HG03432 (cell line): ENCODE measurements at regions not wholly inside any gene's neighbourhood (a gene's known extent, or its start where the extent isn't known, plus 50 kb on each side); places are given as distances from the start of the nearest gene placed in this dataset.
"Not testable (repeated sequence)": the region's sequence is repeated elsewhere in the genome, so short reads cannot be mapped to it uniquely, and the experiment has no call there.

Source experiments
- ATAC-seq: cut with Tn5 transposase; IDR thresholded peaks from one replicate; pipeline ENCODE4 v1.9.1; 2021; ENCODE audit warnings: mild to moderate bottlenecking, moderate library complexity; ENCODE audit not compliant: unreplicated experiment

DNA sequence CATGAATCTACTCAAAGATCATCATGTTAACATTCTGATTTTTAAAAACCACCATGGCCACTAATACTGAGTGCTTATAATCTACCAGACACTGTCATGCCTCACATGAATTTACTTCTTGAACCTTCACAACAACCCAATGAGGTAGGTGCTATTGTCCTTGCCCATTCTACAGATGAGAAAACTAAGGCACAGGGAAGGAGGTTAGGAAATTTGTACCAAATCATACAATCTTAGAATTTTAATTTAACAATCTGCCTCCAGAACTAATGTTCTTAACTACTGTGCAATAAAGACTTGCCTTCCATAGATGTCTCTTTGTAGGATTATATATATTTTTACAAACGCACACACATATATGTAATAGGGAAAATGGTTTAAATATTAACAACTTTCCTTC lies 269.5 kb downstream of the ALDH8A1 start:
- ATAC-seq: no peak

DNA sequence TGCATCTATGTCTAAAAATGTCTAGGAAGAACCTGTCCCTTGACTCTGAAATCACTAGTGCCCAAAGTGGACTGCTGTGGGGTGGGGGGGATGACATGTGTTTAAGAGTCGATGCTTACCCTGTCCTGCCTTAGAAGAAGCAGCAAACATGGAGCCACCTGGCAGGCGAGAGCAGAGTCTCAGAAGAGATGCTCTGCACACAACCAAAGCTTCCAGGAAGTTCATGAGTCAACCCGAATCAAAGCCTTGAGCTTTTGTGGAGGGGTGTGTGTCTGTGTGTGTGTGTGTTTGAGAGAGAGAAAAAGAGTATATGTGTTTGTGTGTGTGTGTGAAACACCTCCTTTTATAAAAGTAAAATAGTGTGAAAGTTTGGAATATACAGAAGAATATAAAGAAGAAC lies 269.9 kb downstream of the ALDH8A1 start:
- no peak for ATAC-seq

DNA sequence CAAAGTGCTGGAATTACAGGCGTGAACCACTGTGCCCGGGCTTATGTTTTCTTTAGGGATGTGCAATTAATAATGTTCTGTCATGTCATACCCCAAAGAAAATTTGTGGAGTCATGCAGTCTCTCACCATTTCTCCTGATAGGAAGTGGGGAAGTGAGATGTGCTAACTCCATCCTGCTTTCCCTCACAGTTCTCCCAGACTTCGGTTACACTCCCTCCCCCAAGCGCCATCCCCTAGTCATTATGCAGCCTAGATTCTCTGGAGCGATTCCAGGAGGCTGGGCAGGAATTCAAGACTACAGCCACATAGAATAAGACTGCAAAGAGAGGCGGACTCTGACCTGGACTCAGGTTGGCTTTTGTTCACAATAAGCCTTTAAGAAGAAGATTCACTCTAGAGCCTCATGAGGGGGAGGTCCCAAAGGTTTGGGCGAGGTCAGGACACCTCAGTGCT lies 271.4 kb downstream of the ALDH8A1 start:
- no peak for ATAC-seq

DNA sequence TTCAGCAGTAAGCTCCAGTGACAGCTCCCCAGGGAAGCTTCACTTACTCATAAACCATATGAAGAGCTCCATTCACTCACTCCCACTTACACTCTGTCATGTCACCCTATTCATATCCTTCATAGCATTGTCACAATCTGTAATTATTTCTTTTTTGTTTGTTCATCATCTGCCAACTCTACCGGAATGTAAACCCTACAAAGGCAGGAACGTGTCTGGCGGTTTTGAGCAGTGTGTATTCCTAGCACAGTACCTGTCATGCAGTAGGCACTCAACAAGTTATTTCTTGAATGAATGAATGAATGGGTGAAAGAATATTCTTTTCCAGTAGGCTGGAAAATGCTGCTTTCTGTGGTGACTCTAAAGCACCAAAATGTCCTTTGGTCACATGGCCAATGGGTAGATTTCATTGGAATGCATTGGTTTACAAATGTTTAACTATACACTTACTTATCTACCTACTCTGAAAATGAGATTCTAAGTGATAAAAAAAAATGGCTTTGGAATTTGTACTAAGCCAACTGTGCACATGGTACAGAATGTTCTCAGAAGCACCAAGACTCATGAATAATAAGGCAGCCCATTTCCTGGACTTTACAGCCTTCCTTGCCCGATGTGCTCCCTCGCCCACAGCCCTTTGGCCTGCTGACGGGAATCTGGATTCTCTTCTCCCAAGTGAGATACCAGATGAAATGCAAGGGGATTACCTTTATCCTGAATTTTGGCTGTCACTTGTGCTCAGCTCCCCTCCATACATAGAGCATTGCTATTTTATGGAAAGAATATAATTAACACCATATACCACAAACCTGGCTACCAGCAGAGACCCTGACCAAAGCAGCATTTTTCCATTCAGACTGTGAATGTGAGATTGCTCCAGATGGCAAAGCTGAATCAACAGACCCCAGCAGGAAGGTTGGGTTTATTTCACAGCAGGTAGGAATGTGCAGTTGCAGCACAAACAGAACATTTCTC lies 273.3 kb downstream of the ALDH8A1 start:
- no peak for ATAC-seq

DNA sequence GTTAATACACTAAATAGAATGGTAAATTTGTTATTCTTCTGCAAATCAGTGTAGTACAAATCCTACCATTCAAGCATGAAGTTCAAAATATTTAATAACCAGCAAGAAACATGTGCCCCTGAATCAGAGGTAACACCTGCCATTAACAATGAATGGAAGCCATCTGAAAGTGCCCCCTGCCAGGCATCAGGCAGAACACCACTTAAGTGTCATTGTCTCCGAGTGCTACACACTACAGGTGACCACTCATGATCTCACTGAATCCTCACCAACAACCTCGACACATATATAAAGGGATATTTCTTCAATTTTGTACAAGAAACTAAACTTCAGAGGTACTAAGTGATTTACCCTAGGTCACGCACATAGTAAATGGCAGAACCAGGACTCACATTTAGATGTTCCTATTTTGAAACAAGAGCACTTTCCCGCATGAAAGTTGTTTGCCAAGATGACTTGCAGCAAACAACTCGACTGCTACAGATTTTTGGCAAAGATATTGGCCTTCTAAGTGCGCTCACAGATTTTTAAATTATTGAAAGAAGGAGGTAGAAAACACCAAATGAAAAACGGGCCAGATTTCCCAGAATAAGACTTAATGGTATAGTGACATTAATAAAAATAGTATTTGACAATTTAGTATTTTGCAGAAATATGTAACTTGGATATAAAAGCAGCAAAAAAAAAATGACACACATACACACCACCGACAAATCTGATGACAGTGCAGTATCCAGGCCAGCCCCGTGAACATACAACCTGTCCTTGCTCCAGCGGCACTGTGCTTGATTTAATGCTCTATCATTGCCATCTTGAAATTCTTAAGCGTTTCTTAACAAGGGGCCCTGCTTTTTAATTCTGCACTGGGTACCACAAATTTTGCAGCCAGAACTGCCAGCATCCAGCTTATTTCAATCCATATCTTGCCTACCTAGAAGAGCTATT lies 274.5 kb downstream of the ALDH8A1 start:
- no peak for ATAC-seq

DNA sequence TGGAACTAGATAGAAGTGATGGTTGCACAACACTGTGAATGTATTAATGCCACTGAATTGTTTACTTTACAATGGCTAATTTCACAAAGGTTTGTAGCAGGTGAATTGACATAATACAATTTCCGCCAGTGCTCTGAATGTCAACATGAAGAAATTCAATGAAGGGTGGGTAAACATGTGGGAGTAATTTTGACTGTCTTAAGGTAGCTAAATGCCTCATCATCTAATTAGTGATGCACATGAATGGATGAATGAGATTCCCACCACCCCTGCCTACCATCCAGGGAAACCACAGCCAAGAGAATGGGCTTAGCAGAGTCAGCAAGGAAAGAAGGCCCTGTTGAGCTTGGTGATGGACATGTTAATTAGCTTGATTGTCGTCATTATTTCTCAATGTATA lies 275.3 kb downstream of the ALDH8A1 start:
- no peak for ATAC-seq

DNA sequence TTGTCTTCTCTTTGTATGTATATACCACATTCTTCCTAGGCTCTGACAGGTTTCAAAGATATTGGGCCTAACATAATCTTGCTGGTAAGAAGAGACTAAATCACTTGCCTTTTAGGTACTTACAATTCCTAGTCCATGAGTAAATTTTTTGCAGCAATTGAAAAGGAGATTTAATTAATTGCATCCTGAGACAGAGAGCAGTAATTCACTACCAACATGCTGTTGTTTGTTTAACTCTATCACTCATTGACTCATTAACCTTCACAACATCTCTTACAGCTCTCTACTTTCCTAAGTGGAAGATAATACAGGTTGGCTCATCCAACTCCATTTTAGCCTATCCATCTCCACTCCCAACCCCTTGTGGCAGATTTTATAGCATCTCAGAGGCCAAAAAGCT lies 280.4 kb downstream of the ALDH8A1 start:
- no peak for ATAC-seq

DNA sequence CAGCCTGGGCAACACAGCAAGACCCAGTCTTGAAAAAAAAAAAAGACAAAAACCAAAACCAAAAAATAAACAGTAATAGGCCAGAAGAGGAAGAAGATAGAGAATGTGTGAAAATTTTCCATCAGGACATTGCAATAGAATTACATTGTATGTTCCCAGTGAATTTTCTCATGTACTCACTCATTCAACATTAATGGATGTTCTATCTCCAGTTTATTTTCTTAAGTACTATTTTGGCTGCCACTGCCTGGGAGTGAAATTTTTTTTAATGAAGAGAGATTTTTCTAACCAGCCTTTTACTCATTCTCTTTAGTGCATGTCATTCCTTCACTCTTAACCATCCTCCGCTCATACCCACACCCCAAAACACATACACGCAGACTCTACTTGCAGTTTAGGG lies 282.8 kb downstream of the ALDH8A1 start:
- ATAC-seq: no peak

DNA sequence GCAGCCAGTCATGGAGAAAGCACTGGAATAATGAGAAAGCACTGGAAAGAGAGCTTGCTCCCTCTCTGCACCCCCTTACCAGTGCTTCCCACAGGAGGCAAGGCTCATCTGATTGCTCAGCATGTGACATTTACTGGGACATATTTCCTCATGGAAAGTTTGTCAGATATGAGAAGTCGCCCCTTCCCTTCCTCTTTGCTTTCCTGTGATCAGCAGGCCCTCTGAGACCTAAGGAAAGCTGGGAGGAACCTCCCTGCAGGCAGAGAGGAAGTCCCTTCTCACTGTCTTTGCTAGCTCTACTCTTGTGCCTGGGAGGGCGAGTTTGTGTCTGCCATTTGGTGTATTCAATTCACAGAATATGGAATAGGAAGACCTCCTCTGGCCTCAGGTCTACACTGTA lies 283.8 kb downstream of the ALDH8A1 start:
- ATAC-seq: no peak

DNA sequence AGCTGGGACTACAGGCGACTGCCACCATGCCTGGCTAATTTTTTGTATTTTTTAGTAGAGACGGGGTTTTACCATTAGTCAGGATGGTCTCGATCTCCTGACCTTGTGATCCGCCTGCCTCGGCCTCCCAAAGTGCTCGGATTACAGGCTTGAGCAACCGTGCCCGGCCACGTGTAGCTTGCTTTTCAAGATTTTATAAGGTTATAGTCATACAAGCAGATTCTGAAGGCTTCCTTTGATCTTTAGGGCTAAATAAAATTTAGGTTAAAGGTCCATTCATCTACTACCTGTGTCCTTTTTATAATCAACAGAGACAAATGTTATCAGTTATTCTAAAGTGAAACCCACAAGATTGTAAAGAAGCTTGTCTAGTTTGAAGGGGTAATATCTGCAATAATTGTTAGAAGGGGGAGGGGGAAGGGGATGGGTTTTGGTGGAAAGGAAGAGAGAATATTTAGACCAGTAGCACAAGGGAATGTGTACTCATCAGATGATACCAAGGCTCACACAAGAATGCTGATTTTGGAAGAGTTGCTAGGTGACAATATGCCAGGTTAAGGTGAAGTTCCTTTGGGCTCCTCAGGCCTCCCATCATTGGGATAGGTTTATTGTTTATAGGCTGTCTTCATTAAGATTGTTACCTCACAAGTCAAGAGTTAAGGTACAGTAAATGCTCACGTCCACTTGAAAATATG lies 284.7 kb downstream of the ALDH8A1 start:
- ATAC-seq: no peak

DNA sequence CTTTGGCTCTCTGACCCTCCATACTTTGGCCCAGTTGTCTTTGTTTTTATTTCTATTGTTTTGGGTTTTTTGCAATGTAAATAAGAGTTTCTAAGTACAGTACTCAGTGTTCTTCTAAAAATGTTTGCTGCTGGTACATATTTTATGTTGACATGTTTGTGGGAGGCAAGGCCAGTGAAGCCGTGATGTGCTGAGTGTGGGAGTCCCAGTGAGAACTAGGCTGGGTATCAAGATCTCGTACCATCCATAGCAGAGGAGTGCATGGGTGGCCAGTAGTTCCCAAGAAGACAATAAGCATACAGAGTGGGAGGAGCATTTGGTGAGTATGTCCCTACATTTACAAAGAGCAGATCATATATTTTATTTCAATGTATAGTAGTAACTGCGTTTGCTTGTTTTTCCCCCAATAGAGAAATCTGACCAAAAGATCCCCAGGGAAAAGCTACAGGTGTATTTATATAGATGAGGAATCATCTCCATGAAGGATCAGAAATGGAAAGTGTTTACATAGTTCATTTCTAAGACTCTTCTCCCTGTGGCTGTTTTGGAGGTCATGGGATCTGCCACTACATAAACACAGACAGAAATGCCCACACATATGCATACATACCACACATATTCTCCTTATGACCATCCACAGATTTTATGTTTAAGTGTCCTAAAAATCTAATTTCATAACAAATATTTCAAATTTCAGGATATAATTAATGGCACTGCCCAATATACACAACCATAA lies 285.9 kb downstream of the ALDH8A1 start:
- no peak for ATAC-seq

DNA sequence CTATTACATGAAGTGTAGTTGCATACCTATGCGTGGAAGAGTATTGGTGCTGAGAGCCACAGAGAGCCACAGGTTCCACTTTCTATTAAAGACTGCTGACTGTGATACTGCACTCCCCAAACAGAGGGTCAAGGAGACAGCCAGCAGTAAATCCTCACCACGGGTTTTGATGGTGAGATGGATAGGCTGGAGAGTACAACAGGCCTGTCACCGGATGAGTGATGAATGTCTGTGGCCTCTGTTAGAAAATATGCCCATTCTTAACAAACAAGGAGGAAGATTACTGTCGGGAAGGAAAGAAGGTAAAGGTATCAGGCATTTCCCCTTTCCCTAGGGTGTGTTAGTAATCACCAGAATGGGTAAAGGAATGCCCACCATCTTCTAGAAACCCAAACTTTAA lies 286.5 kb downstream of the ALDH8A1 start:
- no peak for ATAC-seq

DNA sequence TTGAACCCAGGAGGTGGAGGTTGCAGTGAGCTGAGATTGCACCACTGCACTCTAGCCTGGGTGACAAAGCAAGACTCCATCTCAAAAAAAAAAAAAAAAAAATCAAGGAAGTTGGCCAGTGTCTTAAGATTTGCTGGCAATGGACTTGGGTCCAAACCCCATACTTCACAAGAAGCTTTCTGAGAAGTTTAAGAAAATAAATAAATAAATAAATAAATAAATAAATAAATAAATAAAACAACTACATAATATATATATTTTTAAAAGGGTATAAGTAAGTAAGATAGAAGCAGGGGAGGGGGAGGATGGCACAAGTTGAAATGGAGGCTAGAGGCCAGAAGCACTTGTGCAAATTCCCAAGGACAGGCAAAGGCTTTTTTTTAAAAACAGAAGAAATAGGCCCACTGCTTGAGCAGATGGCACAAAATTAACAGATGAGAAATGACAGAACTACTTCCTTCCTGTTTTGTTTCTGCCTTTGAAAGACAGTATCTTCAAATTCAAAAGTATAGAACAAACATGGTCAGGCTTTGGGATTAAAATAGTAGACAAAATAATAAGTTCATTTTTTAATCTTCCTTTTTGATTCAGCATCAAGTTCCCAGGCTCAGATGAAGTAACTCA lies 287.7 kb downstream of the ALDH8A1 start:
- no peak for ATAC-seq

DNA sequence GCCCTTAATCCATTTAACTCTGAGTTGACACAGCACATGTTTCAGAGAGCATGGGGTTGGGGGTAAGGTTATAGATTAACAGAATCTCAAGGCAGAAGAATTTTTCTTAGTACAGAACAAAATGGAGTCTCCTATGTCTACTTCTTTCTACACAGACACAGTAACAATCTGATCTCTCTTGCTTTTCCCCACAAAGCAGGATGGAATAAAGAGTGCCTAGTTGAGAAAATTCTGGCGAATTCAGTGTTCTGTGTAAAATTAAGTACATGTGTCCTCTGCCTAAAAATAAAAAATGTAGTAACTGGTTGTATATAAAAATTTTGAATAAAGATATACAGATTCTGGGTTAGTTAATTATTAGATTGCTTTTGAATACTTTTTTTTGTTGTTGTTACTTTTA lies 290.0 kb downstream of the ALDH8A1 start:
- ATAC-seq: not testable (repeated sequence)

DNA sequence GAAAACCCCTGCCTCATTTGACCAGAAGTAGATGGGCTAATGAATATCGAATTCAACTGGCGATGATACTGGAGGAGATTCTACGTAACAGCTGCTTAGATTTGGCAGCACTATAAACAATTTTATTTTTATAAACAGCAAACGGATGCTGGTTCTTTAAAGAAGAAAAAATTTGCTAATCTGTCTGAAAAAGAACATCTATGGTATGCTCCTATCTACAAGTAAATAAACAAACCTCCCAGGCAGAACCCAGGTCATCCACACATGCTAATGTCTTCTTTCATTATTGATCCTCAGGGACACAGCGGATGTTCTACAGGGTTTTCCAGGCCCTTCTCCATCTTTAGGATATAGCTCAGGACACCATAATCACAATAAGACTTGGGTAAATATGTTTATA lies 291.3 kb downstream of the ALDH8A1 start:
- ATAC-seq: no peak

DNA sequence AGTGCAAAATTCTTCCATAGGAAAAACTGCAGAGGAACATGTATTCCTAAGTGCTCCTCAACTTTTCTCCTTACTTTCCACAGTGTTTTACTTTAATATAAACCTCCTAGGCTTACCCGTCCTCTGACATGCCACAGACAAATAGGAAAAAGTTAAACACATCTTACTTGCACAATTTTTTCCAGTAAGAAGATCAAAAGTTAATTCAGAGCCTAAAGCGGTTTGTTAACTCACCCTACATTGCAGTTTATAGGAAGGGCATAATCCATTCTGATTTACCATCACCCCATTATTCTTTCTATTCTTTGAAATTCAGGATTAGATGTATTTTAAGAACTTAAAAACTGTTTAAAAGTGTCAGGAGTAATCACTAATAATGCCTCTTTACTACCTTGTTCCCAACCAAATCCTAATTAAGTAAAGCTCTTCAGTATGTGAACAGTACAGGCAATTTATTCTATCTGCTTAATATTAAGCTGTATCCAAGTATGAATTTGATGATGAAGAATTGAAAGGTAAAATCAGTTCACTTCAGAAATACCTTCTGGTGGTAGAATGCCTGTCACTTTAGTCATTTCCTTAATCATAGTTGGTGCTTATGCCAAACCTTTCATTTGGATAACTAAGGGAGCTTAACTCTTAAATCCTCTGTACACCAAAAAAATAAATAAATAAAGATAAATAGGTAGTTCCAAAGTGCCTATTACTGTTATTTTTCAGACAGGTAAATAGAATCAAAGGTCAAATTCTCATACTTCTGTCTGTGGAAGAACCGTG lies 292.0 kb downstream of the ALDH8A1 start:
- ATAC-seq: no peak

DNA sequence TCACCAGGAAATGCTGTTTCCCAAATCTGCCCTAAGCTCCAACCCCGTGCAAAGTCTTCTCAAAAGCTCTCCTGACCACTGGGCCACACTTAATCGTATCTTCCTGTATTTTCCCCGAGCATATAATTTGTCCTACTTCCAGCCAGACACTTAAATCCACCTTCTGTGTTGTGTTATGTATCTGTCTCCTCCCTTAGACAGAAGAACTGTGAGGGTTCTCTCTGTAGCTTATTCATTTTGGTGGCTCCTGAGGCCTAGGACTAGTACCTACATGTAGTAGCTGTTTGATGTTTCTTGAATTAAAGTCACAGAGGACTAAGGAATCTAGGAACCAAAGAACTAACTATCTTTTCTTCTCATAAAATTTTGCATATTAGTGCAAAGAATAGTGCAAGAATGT lies 292.6 kb downstream of the ALDH8A1 start:
- ATAC-seq: no peak

DNA sequence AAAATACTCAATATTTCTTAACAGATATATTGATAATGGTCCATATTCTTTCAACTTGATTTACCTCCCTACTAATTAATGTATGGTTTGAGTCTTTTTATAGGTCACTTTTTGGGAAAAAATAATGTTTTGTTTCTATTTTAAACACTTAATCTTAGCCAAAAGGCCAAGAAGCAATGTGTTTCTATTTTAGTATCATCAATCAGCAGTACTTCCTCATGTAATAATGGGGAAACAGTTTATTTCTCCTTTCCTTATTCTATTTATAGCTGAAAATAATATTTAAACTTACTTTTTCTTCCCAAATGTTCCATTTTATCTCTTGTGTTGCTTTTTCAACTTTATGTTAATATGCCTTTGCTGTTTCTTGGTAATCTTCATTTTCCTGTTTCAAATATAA lies 295.1 kb downstream of the ALDH8A1 start:
- ATAC-seq: no peak

DNA sequence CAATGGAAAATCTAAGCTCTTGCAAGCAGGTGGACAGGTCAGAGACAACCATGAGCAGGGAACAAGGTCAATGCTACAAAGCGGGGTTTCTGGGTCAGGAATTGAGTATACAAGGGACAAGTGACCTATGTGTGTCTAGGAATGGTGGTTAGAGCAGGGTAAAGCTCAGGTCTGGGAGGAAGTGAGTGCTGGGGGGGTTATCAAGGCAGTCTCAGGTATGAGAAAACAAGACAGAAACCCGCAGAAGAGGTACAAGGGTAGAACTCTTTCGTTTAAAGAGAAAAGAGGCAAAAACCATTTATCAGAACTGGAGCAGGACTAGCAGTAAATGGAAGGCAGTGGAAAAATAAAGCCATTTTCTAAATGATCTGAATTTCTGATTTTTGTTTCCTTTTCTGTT lies 298.4 kb downstream of the ALDH8A1 start:
- no peak for ATAC-seq
